Lung microvascular endothelial cell (primary cell): ENCODE measurements at regions not wholly inside any gene's neighbourhood (a gene's known extent, or its start where the extent isn't known, plus 50 kb on each side); places are given as distances from the start of the nearest gene placed in this dataset.
"Not testable (repeated sequence)": the region's sequence is repeated elsewhere in the genome, so short reads cannot be mapped to it uniquely, and the experiment has no call there.

Experiments used
- DNase-seq, 2 donors: peaks; one replicate each; pipeline versions ENCODE4 v3.0.0 to v3.0.0-alpha.2; 2010; ENCODE audit warnings: low read depth in 2 of 2

DNA sequence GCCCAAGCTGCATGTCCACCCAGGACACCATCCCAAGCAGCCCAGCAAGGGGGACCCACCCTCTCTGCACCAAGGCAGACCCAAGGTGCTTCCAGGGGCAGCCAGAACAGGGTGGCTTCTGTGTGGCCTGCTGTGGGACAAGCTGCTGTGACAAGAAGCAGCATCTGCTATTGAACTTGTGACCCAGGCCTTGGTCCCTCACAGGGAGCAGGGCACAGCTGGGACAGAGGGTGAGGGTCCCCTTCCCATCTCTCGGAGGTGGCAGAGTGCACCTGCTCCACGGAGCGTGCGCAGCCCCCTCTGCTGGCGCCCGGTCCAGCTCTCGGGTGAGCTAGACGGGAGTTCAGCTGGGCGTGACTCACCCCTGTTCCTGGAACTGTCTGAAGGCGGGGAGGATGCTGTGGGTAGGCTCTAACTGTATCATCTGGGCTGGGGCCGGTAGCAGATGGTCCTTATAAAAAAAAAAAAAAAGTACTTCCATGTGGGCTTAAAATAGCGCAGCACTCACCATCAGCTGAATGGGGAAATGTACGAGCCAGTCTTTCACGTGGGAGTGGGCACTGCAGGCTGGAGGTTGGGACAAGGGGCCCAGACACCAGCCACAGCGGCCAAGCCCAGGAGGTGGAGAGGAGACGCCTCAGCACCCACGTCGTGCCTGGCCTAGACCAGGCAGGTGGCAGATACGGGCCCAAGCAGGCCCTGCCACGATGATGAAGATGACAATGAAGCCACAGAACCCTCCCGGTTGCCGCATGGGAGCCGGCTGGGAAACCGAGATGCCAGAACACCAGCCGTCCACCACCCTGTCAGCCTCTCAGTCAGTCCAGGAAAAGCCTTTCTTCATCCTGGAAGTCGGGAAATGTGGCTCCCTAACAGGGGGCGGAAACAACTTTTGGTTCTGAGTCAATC lies 136.8 kb upstream of the ID2 start:
- DNase-seq = no peak

DNA sequence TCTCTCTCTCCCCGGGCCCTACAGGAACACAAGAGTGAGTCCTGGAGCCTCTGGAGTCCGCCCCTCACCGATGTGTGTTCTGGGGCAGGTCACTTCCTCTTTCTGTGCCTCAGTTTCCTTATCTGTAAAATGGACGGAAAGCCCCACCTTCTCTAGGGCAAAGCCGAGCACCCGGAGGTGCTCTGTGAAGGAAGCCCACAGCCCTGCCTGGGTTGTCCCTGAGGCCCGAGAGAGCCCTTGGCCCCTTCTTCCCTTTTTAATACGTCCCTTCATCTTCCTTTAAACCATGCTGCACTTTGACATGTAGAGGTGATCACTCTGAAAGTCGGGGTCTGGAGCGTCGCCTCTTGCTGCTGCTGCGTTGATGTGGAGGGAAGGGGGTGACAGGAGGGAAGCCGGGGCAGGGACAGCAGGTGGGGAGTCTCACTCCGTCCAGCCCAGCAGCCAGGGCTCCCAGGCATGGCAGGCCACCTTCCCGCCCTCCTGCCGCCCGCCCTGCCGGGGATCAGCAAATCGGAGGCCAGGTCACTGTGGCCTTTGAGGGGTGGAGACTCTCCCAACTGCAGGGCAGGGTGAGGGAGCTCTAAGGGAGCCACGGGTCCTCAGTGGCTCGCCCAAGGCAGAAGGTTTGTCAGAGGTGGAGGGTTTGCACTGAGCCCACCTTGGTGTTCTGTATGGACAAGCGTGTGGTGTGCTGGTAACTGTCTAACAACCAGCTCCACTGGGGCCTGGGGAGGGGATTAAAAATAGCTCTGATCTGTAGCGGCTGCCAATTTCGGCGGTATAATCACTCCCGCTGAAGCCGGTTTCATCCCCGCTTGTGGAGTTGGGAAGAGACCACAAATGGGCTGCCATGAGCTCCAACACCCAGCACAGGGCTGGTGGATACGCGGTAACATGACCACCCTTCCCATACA lies 135.9 kb upstream of the ID2 start:
- DNase-seq = no peak

DNA sequence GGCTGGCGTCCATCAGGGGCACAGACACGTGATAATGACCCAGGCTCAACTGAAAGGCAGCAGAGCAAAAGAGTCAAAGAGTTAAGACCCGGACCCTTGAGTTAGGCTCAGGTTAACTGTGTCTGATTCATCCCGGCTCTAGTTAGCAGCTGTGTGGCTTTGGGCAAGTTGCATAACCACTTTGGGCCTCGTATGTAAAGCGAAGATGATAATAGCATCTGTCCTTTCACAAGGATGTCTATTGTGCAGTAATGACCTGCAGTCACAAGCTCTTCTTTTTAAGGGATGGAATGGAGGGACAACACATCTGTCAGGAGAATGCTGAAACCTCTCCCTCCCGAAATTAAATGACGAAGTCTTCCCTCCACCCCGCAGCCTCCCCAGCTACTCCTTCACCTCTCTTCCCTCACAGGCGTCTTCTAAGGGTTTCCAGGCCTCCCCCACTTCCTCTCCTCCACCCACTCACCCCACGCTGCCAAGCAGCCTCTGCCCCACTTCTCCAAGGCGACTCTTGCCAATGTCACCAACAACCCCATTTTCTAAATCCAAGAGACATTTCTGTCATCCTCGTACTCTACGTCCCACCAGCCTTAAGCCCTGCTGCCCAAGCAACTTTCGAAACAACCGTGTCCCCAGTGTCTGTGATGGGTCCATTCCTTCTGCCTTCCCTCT lies 135.1 kb upstream of the ID2 start:
- no peak for DNase-seq

DNA sequence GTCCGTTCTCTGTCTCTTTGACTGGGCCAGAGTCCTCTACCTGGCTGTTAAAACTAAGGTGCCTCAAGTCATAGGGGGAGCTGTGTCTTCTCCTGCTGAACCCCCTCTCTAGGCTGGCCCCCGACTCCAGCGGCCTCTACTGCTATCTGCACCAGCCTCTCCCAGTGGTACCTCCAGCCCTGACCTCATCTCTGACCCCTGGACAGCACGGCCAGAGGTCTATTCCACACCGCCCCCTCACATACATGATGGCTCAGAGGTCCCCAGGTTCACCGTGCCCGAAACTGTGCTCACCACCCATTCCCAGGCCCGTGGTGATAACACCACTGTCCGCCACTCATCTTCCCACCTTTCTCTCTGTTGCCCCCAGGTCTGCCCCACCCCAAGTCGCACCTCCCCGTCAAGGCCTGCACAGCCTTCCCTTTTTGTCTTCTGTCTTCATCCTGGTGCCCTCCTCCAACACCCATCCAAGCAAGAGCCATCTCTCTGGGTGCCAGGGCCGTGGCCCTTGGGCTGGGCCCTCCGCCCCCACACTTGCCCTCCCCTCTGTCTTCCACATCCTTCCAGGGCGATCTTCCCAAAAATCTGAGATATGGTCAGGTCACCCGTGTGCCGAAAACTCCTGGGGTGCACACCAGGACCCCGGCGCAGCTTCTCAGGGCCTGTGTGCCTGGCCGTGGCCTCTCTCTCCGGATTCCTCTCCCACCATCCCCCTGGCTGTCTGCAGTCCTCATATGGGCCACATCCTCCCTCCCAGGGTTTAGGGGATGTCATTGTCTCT lies 134.4 kb upstream of the ID2 start:
- no peak for DNase-seq

DNA sequence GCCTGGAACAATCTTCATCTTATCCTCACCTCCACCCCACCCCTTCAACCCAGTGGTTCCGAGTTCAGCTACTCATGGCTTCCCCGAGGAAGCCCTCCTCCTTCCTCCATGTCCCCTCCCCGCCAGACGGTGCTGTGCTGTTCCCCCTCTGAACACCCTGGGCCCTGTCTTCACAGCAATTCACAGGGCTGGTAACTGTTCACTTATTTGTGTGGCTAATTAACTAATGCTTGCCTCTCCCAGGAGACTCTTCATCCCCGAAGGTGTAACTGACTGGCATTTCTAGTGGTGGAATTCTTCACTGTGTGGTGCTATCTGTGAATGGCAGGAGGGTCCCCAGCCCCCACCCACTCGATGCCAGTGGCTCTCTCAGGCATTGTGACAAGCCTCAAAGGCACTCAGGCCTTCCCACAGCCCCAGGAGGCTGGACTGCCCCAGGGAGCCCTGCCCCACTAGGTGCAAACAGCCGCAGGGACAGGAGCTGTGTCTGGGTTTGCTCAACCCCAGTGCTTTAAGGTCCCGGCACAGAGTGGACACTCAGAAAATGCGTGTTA lies 133.7 kb upstream of the ID2 start:
- DNase-seq = no peak

DNA sequence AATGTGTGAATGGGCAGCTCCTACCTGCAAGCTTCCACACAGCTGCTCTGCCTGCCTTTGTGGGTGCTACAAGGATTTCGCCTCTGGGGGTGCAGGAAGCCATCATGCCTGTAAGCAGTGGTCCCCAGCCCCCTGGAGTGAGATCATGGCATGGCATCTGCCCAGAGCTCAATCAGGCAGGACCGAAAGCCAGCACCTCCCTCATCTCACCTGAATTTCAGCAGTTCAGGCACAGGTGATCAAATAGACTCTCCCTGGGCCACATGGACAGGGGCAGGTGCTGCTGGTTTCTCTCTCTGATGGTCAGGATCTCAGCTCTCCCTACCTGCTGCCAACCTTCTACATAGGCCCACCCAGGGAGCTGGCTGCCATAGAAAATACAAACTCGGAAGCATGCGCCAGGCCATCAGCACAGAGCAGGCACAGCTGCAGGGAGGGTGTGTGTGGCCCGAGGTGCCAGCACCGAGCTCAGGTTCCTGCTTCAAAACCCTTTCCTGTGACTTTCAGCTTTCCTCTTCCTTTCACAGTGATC lies 133.2 kb upstream of the ID2 start:
- DNase-seq = no peak

DNA sequence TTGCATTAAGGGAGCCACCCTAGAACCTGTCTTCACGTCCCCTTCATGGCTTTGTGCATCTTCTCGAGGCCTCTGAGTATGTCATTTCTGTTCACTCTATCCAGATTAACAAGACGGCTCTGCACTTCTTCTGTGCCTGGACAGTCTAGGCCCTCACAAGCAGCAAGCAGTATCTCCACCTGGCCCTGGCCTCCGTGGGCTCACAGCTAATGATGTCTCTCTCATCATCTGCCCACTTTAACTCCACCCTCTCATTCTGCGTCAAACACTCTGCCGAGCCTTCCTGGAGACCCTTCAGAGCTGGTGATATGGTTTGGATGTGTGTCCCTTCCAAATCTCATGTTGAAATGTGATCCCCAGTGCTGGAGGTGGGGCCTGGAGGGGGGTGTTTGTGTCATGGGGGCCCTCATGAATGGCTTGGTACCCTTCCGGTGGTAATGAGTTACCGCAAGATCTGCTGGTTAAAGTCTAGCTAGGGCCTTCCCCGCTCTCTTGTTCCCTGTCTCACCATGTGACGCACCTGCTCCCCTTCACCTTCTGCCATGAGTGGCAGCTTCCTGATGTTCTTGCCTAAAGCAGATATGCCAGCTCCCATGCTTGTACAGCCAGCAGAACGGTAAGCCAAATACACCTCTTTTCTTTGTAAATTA lies 132.5 kb upstream of the ID2 start:
- DNase-seq = no peak

DNA sequence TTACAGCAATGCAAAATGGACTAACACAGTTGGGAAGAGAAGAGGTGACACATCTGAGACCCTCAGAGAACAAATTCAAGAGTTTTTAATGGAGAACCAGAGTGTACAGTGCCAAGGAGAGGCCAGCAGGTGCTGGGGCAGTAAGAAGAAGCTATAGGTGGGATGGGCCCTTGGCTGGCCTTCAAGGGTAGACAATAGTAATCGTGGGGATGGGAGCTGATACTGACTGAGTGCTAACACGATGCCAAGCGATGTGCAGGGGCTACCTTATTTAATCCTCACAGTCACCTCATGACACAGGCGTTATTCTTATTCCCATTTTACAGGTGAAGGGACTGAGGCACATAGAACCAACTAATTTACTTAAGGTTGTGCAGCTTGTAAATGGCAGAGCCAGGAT lies 131.9 kb upstream of the ID2 start:
- no peak for DNase-seq

DNA sequence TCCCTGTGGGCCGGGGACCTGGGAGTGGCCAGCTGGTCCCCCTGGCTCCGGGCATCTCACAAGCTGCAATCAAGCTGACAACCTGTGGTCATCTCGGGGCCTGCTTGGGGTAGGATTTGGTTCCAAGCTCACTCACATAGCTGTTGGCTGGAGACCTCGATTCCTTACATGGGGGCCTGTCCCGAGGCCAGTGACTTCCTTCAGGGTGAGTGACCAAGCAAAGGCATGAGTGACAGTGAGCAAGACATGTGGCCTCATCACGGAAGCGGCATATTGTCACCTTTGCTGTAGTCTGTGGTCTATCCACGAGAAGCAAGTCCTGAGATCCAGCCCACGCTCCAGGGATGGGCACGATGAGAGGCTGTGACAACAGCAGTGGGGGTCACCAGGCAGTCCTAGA lies 131.4 kb upstream of the ID2 start:
- DNase-seq = no peak

DNA sequence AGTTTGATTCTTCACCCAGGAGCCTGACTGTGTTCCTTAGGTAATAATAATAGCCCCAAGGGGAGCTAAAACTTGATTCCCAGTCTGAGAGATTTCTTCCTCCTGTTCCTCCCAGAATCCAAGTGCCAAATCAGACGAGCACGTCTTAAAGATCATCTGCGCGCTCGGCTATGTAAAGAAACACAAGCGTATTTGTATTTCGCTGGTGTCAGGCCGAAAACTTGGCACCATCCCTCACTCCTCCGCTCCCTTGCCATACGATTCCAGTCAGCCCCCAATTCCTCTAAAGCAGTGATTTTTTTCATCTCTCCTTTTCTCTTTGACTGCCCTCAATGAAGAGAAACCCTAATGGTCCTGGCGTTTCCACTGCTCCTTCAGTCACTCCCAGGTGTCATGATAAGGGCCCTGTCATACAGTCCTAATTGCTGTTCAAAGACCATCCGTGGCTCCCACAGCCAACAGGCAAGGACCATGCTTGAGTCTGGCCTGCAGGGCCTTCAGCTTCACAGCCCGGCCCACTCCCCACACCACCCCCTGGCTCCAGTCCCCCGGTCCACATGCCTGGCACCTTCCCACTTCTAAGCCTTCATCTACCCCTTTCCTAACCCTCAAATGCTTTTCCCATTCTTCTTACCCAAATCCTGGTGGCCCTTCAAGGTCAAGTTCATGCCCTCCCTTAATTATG lies 130.8 kb upstream of the ID2 start:
- no peak for DNase-seq

DNA sequence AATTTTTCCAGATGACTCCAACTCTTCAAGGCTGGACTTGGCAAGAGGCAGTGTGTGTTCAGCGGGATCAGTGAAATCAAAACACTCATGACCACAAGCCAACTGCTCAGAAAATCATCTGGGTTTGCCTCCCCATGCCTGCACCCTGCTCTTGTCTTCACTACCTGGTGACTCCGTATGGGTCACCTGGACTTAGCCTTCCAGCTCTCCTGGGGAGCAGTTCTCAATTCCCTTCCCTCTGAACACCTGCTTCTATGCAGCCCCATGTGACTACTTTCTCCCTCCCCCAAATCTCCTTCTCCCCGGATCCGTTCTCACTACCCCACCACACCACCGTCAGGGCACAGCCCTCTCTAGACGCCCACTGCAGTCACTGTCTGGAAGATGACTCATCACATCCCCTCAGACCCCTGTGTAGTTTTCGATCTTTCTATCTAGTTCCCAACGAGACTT lies 130.2 kb upstream of the ID2 start:
- DNase-seq = no peak

DNA sequence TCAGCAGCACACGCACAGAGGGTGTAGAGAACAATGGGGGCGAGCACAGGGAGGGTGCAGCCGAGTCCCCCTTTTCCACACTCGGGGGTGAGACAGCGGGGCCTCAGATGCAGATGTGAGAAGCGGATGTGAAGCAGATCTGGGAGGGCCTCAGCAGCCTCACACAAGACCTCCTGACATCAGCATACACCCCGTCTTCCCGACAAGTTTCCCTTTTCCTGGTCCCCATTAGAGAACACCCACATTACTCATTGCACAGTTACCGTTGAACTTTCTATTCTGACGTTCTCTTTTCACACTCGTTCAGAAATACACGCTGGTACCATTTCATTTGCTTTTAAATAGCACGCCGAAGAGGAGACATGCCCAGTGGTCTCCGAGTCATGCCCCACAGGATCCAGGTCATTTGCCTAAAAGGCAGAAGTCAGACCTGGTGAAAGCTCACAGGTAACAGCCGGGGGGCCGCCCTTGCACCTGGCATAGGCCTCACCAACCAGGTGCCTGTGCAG lies 129.5 kb upstream of the ID2 start:
- no peak for DNase-seq

DNA sequence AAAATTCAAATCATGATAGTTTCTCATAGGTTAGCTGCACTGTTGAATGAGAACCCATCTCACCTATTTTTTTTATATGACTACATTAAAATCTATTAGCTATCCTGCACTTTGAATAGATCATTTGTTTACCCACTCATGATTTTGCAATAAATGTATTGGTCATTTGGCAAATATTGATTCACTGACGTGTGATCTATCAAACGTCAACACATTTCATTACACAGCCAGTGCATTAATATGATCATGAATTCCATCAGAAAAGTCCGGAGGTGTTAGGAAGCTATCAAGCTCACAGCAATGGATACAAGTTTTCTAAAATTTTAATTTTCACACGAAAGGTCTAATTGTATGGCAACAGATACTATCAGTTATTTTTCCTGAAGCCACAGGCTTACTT lies 128.2 kb upstream of the ID2 start:
- no peak for DNase-seq

DNA sequence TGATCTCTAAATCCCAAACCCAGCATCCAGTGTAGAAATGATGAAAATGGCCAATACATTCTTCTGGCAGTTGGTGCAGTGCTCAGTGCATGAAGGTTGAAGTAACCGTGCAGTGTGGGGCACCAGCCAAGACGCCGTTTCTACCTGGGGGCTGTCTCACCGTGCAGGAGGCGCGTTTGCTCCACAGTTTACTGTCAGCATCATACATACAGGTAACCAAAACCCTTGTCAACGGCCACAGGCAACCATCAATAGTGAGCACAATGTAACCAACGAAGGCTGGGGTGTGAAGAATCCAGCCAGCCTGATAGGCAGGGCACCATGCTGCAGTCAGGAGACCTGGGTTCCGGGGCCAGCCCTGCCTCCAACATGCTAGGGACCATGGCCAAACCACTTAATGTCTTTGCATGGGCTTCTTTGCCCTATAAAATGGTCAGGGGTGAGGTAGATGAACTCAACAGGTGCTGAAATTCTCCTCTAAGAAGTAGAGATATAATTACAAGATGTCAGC lies 127.5 kb upstream of the ID2 start:
- no peak for DNase-seq

DNA sequence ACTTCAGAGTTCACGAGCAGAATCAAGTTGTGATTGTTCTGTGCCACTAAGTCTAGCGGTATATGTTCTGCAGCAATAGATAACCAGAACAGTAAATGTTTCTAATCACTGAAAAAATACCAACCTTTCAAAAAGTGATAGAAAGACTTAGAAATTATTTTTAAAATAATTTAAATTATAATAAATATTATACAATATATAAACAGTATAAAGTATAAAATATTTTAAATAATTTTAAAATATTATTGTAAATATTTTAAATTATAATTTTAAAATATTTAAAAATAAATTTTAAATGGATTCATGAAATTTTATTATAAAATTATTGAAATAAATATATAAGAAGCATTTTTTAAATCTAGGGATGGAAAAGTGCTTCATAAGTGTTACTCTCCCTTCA lies 126.3 kb upstream of the ID2 start:
- DNase-seq = no peak

DNA sequence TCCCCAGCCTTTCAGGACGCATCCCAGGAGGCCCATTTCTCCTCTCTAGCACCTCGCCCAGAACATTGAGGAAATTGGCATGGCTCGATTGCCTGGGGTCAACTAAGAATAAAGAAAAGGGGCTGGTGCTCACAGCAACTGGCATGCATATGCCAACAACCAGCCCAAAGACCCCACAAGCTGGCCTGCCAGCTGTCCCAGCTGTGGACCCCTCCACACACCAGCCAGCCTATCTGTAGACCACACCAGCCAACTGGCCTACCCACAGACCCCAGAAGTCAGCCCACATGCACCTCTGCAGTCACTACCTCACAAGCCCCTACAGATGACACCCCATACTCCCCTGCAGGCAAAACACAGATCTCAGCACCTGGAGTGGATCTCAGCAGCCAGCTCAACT lies 123.8 kb upstream of the ID2 start:
- no peak for DNase-seq

DNA sequence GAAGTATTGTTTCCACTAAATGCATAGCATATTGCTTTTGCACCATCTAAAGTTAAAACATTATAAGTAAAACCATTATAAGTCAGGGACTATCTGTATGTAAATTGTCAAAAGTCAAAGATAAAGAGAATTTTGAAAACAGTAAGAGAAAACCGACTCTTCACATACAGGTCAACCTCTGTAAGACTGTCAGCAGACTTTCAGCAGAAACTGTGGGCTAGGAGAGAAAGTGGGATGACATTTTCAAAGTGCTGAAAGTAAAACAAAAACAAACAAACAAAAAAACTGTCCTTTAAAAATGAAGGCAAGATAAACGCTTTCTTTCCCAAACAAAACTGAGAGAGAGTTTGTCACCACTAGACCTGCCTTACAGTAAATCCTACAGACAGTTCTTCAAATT lies 122.9 kb upstream of the ID2 start:
- no peak for DNase-seq

DNA sequence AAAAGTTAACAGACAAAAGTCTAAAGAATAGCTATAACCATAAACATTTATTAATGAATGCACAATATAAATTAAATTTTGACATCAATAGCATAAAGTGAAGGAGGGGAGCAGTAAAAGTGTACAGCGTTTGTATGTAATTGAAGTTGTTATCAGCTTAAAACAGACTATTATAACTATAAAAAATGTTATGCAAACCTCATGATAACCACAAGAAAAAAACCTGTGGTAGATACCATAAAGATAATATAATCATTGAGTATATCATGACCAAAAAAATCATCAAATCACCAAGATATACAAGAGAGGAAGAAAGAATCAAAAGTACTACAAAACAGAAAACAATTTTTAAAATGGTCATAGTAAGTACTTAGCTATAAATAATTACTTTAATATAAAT lies 122.1 kb upstream of the ID2 start:
- DNase-seq = no peak

DNA sequence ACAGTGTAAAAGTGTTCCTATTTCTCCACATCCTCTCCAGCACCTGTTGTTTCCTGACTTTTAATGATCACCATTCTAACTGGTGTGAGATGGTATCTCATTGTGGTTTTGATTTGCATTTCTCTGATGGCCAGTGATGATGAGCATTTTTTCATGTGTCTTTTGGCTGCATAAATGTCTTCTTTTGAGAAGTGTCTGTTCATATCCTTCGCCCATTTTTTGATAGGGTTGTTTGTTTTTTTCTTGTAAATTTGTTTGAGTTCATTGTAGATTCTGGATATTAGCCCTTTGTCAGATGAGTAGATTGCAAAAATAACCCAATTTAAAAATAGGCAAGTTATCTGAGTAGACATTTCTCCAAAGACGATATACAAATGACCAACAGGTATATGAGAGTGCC lies 120.2 kb upstream of the ID2 start:
- DNase-seq = not testable (repeated sequence)
